HFFc6 (cell line): ENCODE measurements at regions not wholly inside any gene's neighbourhood (a gene's known extent, or its start where the extent isn't known, plus 50 kb on each side); places are given as distances from the start of the nearest gene placed in this dataset.

ENCODE experiments used
- DNase-seq: peaks from one replicate; pipeline ENCODE4 v3.0.0-alpha.2; 2018
- H3K27ac Mint-ChIP-seq: 2 replicates; pipeline ENCODE4 v1.8.0; 2020; ENCODE audit warnings: mild to moderate bottlenecking, mixed read lengths
- H3K27me3 Mint-ChIP-seq: 2 replicates; pipeline ENCODE4 v1.8.0; 2021; ENCODE audit warnings: mild to moderate bottlenecking, moderate library complexity, mixed read lengths; ENCODE audit not compliant: insufficient read depth
- H3K36me3 Mint-ChIP-seq: 2 replicates; pipeline ENCODE4 v1.8.0; 2021; ENCODE audit warnings: low read depth, mixed read lengths
- H3K4me1 Mint-ChIP-seq: 2 replicates; pipeline ENCODE4 v1.8.0; 2020; ENCODE audit warnings: low read depth, mixed read lengths
- H3K4me3 Mint-ChIP-seq: 2 replicates; pipeline ENCODE4 v1.8.0; 2020; ENCODE audit warnings: mild to moderate bottlenecking, moderate library complexity, mixed read lengths
- H3K9me3 Mint-ChIP-seq: 2 replicates; pipeline ENCODE4 v1.8.0; 2020; ENCODE audit warnings: mild to moderate bottlenecking, mixed read lengths
- CTCF ChIP-seq: fragments of 200-600 bp; sonication (generic); IDR thresholded peaks from 2 replicates; pipeline ENCODE4 v1.5.0; 2021; ENCODE audit warnings: antibody characterized with exemption, mild to moderate bottlenecking

- Mint-ChIP-seq H3K9me3 (no peaks in the 10 kb centered on the region), H3K36me3 (no peaks in the 10 kb centered on the region), H3K27me3 (no peaks in the 10 kb centered on the region), H3K4me3 (no peak overlapping the region), H3K27ac (no peak overlapping the region), H3K4me1 (no peaks in the 10 kb centered on the region)
- no peak for TF ChIP-seq CTCF
- DNase-seq = no peak
Measured at GRCh38 chr2:145854039-145854755, 1334.3 kb upstream of the ZEB2 start.

GRCh38 chr2:145851730-145852129 lies 1331.8 kb upstream of the ZEB2 start:
- Mint-ChIP-seq H3K27ac (no peak overlapping the region), H3K36me3 (no peaks in the 10 kb centered on the region), H3K4me3 (no peak overlapping the region), H3K27me3 (no peaks in the 10 kb centered on the region), H3K9me3 (no peaks in the 10 kb centered on the region), H3K4me1 (no peaks in the 10 kb centered on the region)
- DNase-seq = no peak
- TF ChIP-seq CTCF = no peak

- no peaks in the 10 kb centered on the region for H3K9me3 Mint-ChIP-seq
- no peak for DNase-seq
- no peaks in the 10 kb centered on the region for H3K36me3 Mint-ChIP-seq
- H3K27me3 Mint-ChIP-seq = no peaks in the 10 kb centered on the region
- no peak overlapping the region for H3K4me3 Mint-ChIP-seq
- no peak for TF ChIP-seq CTCF
- no peaks in the 10 kb centered on the region for H3K4me1 Mint-ChIP-seq
- no peak overlapping the region for H3K27ac Mint-ChIP-seq
Measured at GRCh38 chr2:145849466-145849865, 1329.5 kb upstream of the ZEB2 start.

GRCh38 chr2:145846982-145847381 lies 1327.1 kb upstream of the ZEB2 start:
- H3K36me3 Mint-ChIP-seq = no peaks in the 10 kb centered on the region
- no peak for TF ChIP-seq CTCF
- DNase-seq = no peak
- H3K9me3 Mint-ChIP-seq = no peaks in the 10 kb centered on the region
- H3K4me3 Mint-ChIP-seq = no peak overlapping the region
- H3K27ac Mint-ChIP-seq = no peak overlapping the region
- H3K4me1 Mint-ChIP-seq = no peaks in the 10 kb centered on the region
- H3K27me3 Mint-ChIP-seq = no peaks in the 10 kb centered on the region

GRCh38 chr2:145845923-145846322 lies 1326.0 kb upstream of the ZEB2 start:
- H3K4me3 Mint-ChIP-seq = no peak overlapping the region
- TF ChIP-seq CTCF = no peak

More at GRCh38 chr2:145845923-145846322, 1326.0 kb upstream of the ZEB2 start:
- H3K27me3 Mint-ChIP-seq = no peaks in the 10 kb centered on the region
- H3K4me1 Mint-ChIP-seq = no peaks in the 10 kb centered on the region
- DNase-seq = no peak
- H3K36me3 Mint-ChIP-seq = no peaks in the 10 kb centered on the region
- no peak overlapping the region for H3K27ac Mint-ChIP-seq
- H3K9me3 Mint-ChIP-seq = no peaks in the 10 kb centered on the region
